ENCODE measurements at regions not wholly inside any gene's neighbourhood (a gene's known extent, or its start where the extent isn't known, plus 50 kb on each side); places are given as distances from the start of the nearest gene placed in this dataset.
A peak's percentile ranks its signal among the peaks of the same experiment; 100 is the strongest.

DNA sequence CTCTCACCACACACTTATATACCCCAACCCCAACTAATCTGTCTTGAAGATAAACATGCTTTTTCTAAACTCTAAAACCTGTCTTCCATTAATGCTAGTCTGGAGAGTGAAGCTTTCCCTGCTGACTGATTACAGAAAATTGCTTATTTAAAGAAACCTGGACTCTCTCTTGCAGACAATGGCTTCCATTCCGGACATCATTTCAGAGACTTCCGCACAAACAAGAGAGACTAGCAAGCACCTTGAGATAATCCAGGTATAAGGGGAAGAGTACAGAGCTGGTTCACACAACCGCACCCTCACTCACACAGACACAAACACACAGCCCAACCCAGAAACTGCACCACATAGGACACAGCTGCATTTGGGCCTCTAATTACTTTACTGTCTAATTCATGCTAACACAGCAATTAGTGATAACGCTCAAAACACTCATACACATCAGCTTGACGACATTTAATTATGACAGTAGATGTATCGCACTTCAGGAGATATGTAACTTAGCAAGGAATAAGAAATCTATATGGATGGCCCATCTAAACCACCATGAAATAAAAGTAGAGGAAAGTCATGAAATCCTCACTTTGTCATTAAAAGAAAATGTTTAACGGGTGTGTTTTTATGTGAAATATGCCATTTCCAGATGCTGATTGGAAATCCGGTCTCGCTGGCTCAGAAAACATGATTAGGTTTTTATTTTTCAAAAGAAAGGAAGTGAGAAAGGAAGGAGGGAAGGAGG lies 138.1 kb upstream of the JARID2 start:
- H3K27me3 ChIP-seq (ENCODE audit: insufficient read depth, low read length), result no peaks in the 10 kb centered on the region
- no peak overlapping the region for H4K5ac ChIP-seq (ENCODE audit: insufficient read length, low read depth, low read length)
- no peak overlapping the region for H3K9ac ChIP-seq (ENCODE audit: extremely low read depth, insufficient read length, low read length)
- H4K8ac ChIP-seq (replicated peaks; ENCODE audit: insufficient read length, low read depth, low read length), result no peak overlapping the region
- DNase-seq, result no peak
- H3K4me2 ChIP-seq (ENCODE audit: insufficient read depth, insufficient read length, low read length), result no peak overlapping the region
- no peaks in the 10 kb centered on the region for H3K9me3 ChIP-seq (ENCODE audit: control insufficient read depth, low read depth, low read length)
- Mint-ChIP-seq H3K4me1 (peaks cover 3 to 5% of the 10 kb centered on the region in 2 experiments), H3K36me3 (ENCODE audit: insufficient read depth in 1 of 3, low read depth in 3 of 3) (peaks cover 0 to 4% (median 0%) of the 10 kb centered on the region in 3 experiments; a peak in 4 of 7 replicates), H3K27me3 (ENCODE audit: low read depth) (no peaks in the 10 kb centered on the region; the same call in 1 of the 2 replicates), H3K27ac (peak overlapping the region in 1 of 3 experiments; percentile 41; a peak in 1 of 7 replicates), H3K9me3 (peaks cover 4 to 5% of the 10 kb centered on the region in 2 experiments; a peak in 3 of 5 replicates), H3K4me3 (no peak overlapping the region)
- H2BK20ac ChIP-seq (ENCODE audit: low read depth, low read length, poor library complexity, severe bottlenecking), result no peak overlapping the region
- H3K4ac ChIP-seq (ENCODE audit: low read depth, low read length), result no peak overlapping the region
- no peak overlapping the region for H2AK5ac ChIP-seq (ENCODE audit: insufficient read length, low read length)
- no peak overlapping the region for H3K18ac ChIP-seq (ENCODE audit: insufficient read length, low read depth, low read length)
- H3K79me2 ChIP-seq (ENCODE audit: insufficient read depth, low read length), result no peaks in the 10 kb centered on the region
- no peak overlapping the region for H2AFZ ChIP-seq (ENCODE audit: low read length)
- H4K91ac ChIP-seq (ENCODE audit: insufficient read length, low read depth, low read length), result no peak overlapping the region
- no peak overlapping the region for H2BK15ac ChIP-seq (ENCODE audit: low read depth, low read length)
- H3K79me1 ChIP-seq (ENCODE audit: insufficient read depth, low read depth, low read length, poor library complexity, severe bottlenecking), result no peaks in the 10 kb centered on the region
- WGBS (ENCODE audit: extremely low coverage, insufficient read length, low lambda C conversion rate), result no CpG with 5 or more reads among the region's 9 CpGs
- no peak overlapping the region for H3K23ac ChIP-seq (ENCODE audit: insufficient read length, low read depth, low read length)
- H2BK5ac ChIP-seq (ENCODE audit: insufficient read length, low read length), result no peak overlapping the region
- TF ChIP-seq, protein P1, sequence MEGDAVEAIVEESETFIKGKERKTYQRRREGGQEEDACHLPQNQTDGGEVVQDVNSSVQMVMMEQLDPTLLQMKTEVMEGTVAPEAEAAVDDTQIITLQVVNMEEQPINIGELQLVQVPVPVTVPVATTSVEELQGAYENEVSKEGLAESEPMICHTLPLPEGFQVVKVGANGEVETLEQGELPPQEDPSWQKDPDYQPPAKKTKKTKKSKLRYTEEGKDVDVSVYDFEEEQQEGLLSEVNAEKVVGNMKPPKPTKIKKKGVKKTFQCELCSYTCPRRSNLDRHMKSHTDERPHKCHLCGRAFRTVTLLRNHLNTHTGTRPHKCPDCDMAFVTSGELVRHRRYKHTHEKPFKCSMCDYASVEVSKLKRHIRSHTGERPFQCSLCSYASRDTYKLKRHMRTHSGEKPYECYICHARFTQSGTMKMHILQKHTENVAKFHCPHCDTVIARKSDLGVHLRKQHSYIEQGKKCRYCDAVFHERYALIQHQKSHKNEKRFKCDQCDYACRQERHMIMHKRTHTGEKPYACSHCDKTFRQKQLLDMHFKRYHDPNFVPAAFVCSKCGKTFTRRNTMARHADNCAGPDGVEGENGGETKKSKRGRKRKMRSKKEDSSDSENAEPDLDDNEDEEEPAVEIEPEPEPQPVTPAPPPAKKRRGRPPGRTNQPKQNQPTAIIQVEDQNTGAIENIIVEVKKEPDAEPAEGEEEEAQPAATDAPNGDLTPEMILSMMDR (conservative IDR thresholded peaks at IDR 0.05), result no peak
- H3K14ac ChIP-seq (ENCODE audit: insufficient read depth, low read length), result no peak overlapping the region
- H2BK120ac ChIP-seq (ENCODE audit: low read depth, low read length, poor library complexity, severe bottlenecking), result no peak overlapping the region
- H3K4me1 ChIP-seq (ENCODE audit: insufficient read depth, low read length), result no peaks in the 10 kb centered on the region; the same call in 1 of the 2 replicates
- H3K56ac ChIP-seq (ENCODE audit: insufficient read length, low read depth, low read length), result no peak overlapping the region
- no peak overlapping the region for H2BK12ac ChIP-seq (ENCODE audit: insufficient read length, low read depth, low read length)
- H3K27ac ChIP-seq (ENCODE audit: insufficient read length, low read depth, low read length), result no peak overlapping the region
- no peak overlapping the region for H3T11ph ChIP-seq (ENCODE audit: low read length)
- H4K20me1 ChIP-seq (ENCODE audit: control insufficient read depth, insufficient read depth, insufficient read length), result no peaks in the 10 kb centered on the region
- no peaks in the 10 kb centered on the region for H3K23me2 ChIP-seq (ENCODE audit: insufficient read length, low read depth, low read length, poor library complexity, severe bottlenecking)
